ENCODE measurements at regions not wholly inside any gene's neighbourhood (a gene's known extent, or its start where the extent isn't known, plus 50 kb on each side); places are given as distances from the start of the nearest gene placed in this dataset.

DNA sequence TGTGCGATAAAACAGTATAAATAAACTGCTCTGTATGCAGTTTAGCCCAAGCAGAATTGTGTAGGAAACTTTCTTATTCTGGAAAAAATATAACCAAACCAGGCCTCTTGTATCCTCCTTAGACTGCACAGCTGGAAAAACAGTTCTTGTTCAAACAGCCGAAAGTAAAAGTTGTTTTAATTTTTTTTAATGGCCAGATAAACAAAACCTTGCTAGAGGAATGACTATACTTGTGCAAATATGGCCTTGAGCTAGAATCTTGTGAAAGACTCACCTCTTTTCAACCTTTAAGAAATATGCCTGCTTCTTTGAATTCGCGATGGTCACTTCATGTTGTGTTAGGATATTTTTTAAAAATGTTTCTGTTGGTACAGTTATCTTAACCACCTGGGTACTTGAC, 114.5 kb upstream of the MAF start:
- TF ChIP-seq CTCF (IDR thresholded peaks at IDR 0.05; ENCODE audit: insufficient read depth, low read length, poor library complexity, severe bottlenecking) (no peak), EZH2phosphoT487 (conservative IDR thresholded peaks at IDR 0.05; ENCODE audit: low read length) (no peak)

All from SU-DHL-6 (cell line).